ENCODE measurements at regions not wholly inside any gene's neighbourhood (a gene's known extent, or its start where the extent isn't known, plus 50 kb on each side); places are given as distances from the start of the nearest gene placed in this dataset.
"Not testable (repeated sequence)": the region's sequence is repeated elsewhere in the genome, so short reads cannot be mapped to it uniquely, and the experiment has no call there.

GRCh38 chr16:10232757-10233156 lies 50.5 kb upstream of the GRIN2A start:
- DNase-seq (ENCODE audit: low read depth), result no peak

GRCh38 chr16:10239640-10240039 lies 57.4 kb upstream of the GRIN2A start:
- DNase-seq (ENCODE audit: low read depth), result no peak

- DNase-seq (ENCODE audit: low read depth), result no peak
Observed at GRCh38 chr16:10240854-10241613, 58.8 kb upstream of the GRIN2A start.

- no peak for DNase-seq (ENCODE audit: low read depth)
Observed at GRCh38 chr16:10242097-10242496, 59.9 kb upstream of the GRIN2A start.

- no peak for DNase-seq (ENCODE audit: low read depth)
Observed at GRCh38 chr16:10242916-10243315, 60.7 kb upstream of the GRIN2A start.

- DNase-seq (ENCODE audit: low read depth), result no peak
Observed at GRCh38 chr16:10245002-10245401, 62.8 kb upstream of the GRIN2A start.

GRCh38 chr16:10250137-10250828 lies 68.1 kb upstream of the GRIN2A start:
- no peak for DNase-seq (ENCODE audit: low read depth)

- DNase-seq (ENCODE audit: low read depth), result no peak
Observed at GRCh38 chr16:10252155-10252554, 69.9 kb upstream of the GRIN2A start.

GRCh38 chr16:10253409-10253808 lies 71.2 kb upstream of the GRIN2A start:
- DNase-seq (ENCODE audit: low read depth), result no peak

GRCh38 chr16:10255728-10256127 lies 73.5 kb upstream of the GRIN2A start:
- DNase-seq (ENCODE audit: low read depth), result no peak

- peak; percentile 23 for DNase-seq (ENCODE audit: low read depth)
Observed at GRCh38 chr16:10256784-10257641, 74.8 kb upstream of the GRIN2A start.

- DNase-seq (ENCODE audit: low read depth), result not testable (repeated sequence)
Observed at GRCh38 chr16:10257642-10258251, 75.5 kb upstream of the GRIN2A start.

- not testable (repeated sequence) for DNase-seq (ENCODE audit: low read depth)
Observed at GRCh38 chr16:10258930-10259603, 76.8 kb upstream of the GRIN2A start.

- no peak for DNase-seq (ENCODE audit: low read depth)
Observed at GRCh38 chr16:10261077-10261476, 78.8 kb upstream of the GRIN2A start.

- not testable (repeated sequence) for DNase-seq (ENCODE audit: low read depth)
Observed at GRCh38 chr16:10261526-10261925, 79.3 kb upstream of the GRIN2A start.

- DNase-seq (ENCODE audit: low read depth), result no peak
Observed at GRCh38 chr16:10262377-10263132, 80.3 kb upstream of the GRIN2A start.

GRCh38 chr16:10265770-10266615 lies 83.8 kb upstream of the GRIN2A start:
- no peak for DNase-seq (ENCODE audit: low read depth)

GRCh38 chr16:10266809-10267208 lies 84.6 kb upstream of the GRIN2A start:
- DNase-seq (ENCODE audit: low read depth), result no peak

- DNase-seq (ENCODE audit: low read depth), result no peak
Observed at GRCh38 chr16:10269632-10270031, 87.4 kb upstream of the GRIN2A start.
